HG03097 (cell line): ENCODE measurements at regions not wholly inside any gene's neighbourhood (a gene's known extent, or its start where the extent isn't known, plus 50 kb on each side); places are given as distances from the start of the nearest gene placed in this dataset.
"Not testable (repeated sequence)": the region's sequence is repeated elsewhere in the genome, so short reads cannot be mapped to it uniquely, and the experiment has no call there.

Source experiments
- ATAC-seq: cut with Tn5 transposase; IDR thresholded peaks from one replicate; pipeline ENCODE4 v1.9.1; 2021; ENCODE audit not compliant: unreplicated experiment, low FRiP score

GRCh38 chr2:131668794-131669540 lies 141.3 kb downstream of the CCDC74A start:
- ATAC-seq = not testable (repeated sequence)

- not testable (repeated sequence) for ATAC-seq
These were observed 144.3 kb downstream of the CCDC74A start for GRCh38 chr2:131671841-131672470.

GRCh38 chr2:131672471-131673399 lies 145.0 kb downstream of the CCDC74A start:
- peak; percentile 83 for ATAC-seq

- peak; percentile 95 for ATAC-seq
These were observed 145.9 kb downstream of the CCDC74A start for GRCh38 chr2:131673400-131674173.

- ATAC-seq = no peak
These were observed 146.5 kb downstream of the CCDC74A start for GRCh38 chr2:131674174-131674507.

- ATAC-seq = not testable (repeated sequence)
These were observed 154.0 kb downstream of the CCDC74A start for GRCh38 chr2:131681611-131682121.

GRCh38 chr2:131682122-131682944 lies 154.6 kb downstream of the CCDC74A start:
- peak; percentile 100 for ATAC-seq

- peak; percentile 39 for ATAC-seq
These were observed 155.2 kb downstream of the CCDC74A start for GRCh38 chr2:131682945-131683330.

GRCh38 chr2:131684631-131685316 lies 157.1 kb downstream of the CCDC74A start:
- ATAC-seq = not testable (repeated sequence)

GRCh38 chr2:131686164-131686893 lies 158.6 kb downstream of the CCDC74A start:
- ATAC-seq = not testable (repeated sequence)

GRCh38 chr2:131686894-131687238 lies 159.2 kb downstream of the CCDC74A start:
- not testable (repeated sequence) for ATAC-seq

GRCh38 chr2:131689066-131689465 lies 161.4 kb downstream of the CCDC74A start:
- not testable (repeated sequence) for ATAC-seq

GRCh38 chr2:131711268-131711667 lies 183.6 kb downstream of the CCDC74A start:
- not testable (repeated sequence) for ATAC-seq

GRCh38 chr2:131717907-131718306 lies 190.2 kb downstream of the CCDC74A start:
- ATAC-seq = not testable (repeated sequence)

- not testable (repeated sequence) for ATAC-seq
These were observed 193.5 kb downstream of the CCDC74A start for GRCh38 chr2:131721163-131721562.

- ATAC-seq = not testable (repeated sequence)
These were observed 194.6 kb downstream of the CCDC74A start for GRCh38 chr2:131722256-131722655.

- ATAC-seq = no peak
These were observed 196.3 kb downstream of the CCDC74A start for GRCh38 chr2:131724019-131724418.

- not testable (repeated sequence) for ATAC-seq
These were observed 200.8 kb downstream of the CCDC74A start for GRCh38 chr2:131728451-131728850.
